SU-DHL-6 (cell line): ENCODE measurements at regions not wholly inside any gene's neighbourhood (a gene's known extent, or its start where the extent isn't known, plus 50 kb on each side); places are given as distances from the start of the nearest gene placed in this dataset.

Source experiments
- CTCF ChIP-seq: fragments of 200-600 bp; sonication (generic); IDR thresholded peaks from one replicate; pipeline ENCODE4 v1.5.1; 2017; ENCODE audit warnings: antibody characterized with exemption, mild to moderate bottlenecking, low read length, moderate library complexity; ENCODE audit not compliant: insufficient read depth, poor library complexity, severe bottlenecking
- EZH2phosphoT487 ChIP-seq: fragments of 200-600 bp; sonication (generic), shearing (Covaris generic); conservative IDR thresholded peaks from 2 replicates; pipeline ENCODE4 v1.6.1; 2018; ENCODE audit warnings: mild to moderate bottlenecking, antibody characterized with exemption, low read length, moderate library complexity, mixed read lengths

GRCh38 chr10:60456053-60456452 lies 66.4 kb upstream of the ANK3 start:
- TF ChIP-seq CTCF (no peak), EZH2phosphoT487 (no peak)
